ENCODE measurements at regions not wholly inside any gene's neighbourhood (a gene's known extent, or its start where the extent isn't known, plus 50 kb on each side); places are given as distances from the start of the nearest gene placed in this dataset.

GRCh38 chr7:15832996-15833395 lies 146.5 kb upstream of the MEOX2 start:
- DNase-seq, result peak; percentile 66 to 79 (median 72)
- Histone ChIP-seq H3K9me3 (no peaks in the 10 kb centered on the region), H3K36me3 (no peaks in the 10 kb centered on the region), H3K27me3 (no peaks in the 10 kb centered on the region), H3K4me1 (peaks cover 0 to 48% (median 22%) of the 10 kb centered on the region in 12 donors), H3K27ac (peak overlapping the region in 9 of 12 donors; percentile 5 to 53 (median 26)), H3K4me3 (no peak overlapping the region)
- ATAC-seq, result peak; percentile 23 to 69 (median 44)
- 4 to 22% (median 9%) methylated on average over 1 of the region's 1 CpG for WGBS, 4 donors
- TF ChIP-seq POLR2A (IDR thresholded peaks at IDR 0.05), result no peak
- TF ChIP-seq CTCF (IDR thresholded peaks at IDR 0.05), result no peak
- intact Hi-C loops (cut with DNase I), result loop anchor here in 6 of 10 donors (5.0 to 10.0 kb wide), 6 partner anchors 36 to 234 kb away; partner anchors contain the start of gene MEOX2 (in 2 of the 6)

- Histone ChIP-seq H3K27me3 (no peaks in the 10 kb centered on the region), H3K36me3 (no peaks in the 10 kb centered on the region), H3K4me1 (peaks cover 0 to 34% (median 18%) of the 10 kb centered on the region in 12 donors), H3K9me3 (no peaks in the 10 kb centered on the region), H3K4me3 (no peak overlapping the region), H3K27ac (peak overlapping the region in 1 of 12 donors; percentile 11)
- no peak for ATAC-seq
- no peak for DNase-seq
- intact Hi-C loops (cut with DNase I), result loop anchor here in 6 of 10 donors (5.0 to 10.0 kb wide), 6 partner anchors 34 to 236 kb away; partner anchors contain the start of gene MEOX2 (in 2 of the 6)
- TF ChIP-seq CTCF (IDR thresholded peaks at IDR 0.05) (no peak), POLR2A (IDR thresholded peaks at IDR 0.05) (no peak)
- 42 to 58% (median 57%) methylated on average over 3 of the region's 3 CpGs for WGBS, 4 donors
Measured at GRCh38 chr7:15831606-15832005, 145.1 kb upstream of the MEOX2 start.

- no peaks in the 10 kb centered on the region for H3K27me3 ChIP-seq
- DNase-seq (peak in 3 of 5 donors; percentile 31 to 50 (median 36)), ATAC-seq (peak; percentile 76 to 94 (median 90))
- 42 to 60% (median 50%) methylated on average over 3 of the region's 3 CpGs for WGBS, 4 donors
- peak overlapping the region in 10 of 12 donors; percentile 23 to 66 (median 44) for H3K27ac ChIP-seq
- H3K36me3 ChIP-seq, result no peaks in the 10 kb centered on the region
- intact Hi-C loops (cut with DNase I), result loop anchor here in 6 of 10 donors (5.0 to 10.0 kb wide), 6 partner anchors 32 to 238 kb away; partner anchors contain the start of gene MEOX2 (in 2 of the 6)
- no peak for TF ChIP-seq POLR2A (IDR thresholded peaks at IDR 0.05)
- no peak for TF ChIP-seq CTCF (IDR thresholded peaks at IDR 0.05)
- H3K9me3 ChIP-seq, result no peaks in the 10 kb centered on the region
- no peak overlapping the region for H3K4me3 ChIP-seq
- peaks cover 0 to 33% (median 18%) of the 10 kb centered on the region in 12 donors for H3K4me1 ChIP-seq
Measured at GRCh38 chr7:15829691-15830090, 143.2 kb upstream of the MEOX2 start.

GRCh38 chr7:15828881-15829280 lies 142.4 kb upstream of the MEOX2 start:
- TF ChIP-seq CTCF (IDR thresholded peaks at IDR 0.05) (no peak), POLR2A (IDR thresholded peaks at IDR 0.05) (no peak)
- intact Hi-C loops (cut with DNase I), result no loop called here
- Histone ChIP-seq H3K4me3 (no peak overlapping the region), H3K9me3 (no peaks in the 10 kb centered on the region), H3K27ac (peak overlapping the region in 2 of 12 donors; percentile 48 to 49), H3K27me3 (no peaks in the 10 kb centered on the region), H3K4me1 (peaks cover 0 to 33% (median 18%) of the 10 kb centered on the region in 12 donors), H3K36me3 (no peaks in the 10 kb centered on the region)
- WGBS, 4 donors, result 86 to 90% (median 89%) methylated on average over 3 of the region's 3 CpGs
- DNase-seq, result no peak
- no peak for ATAC-seq
